Kidney (tissue), 13 donors: ENCODE measurements at regions not wholly inside any gene's neighbourhood (a gene's known extent, or its start where the extent isn't known, plus 50 kb on each side); places are given as distances from the start of the nearest gene placed in this dataset.

Source experiments
- DNase-seq, 5 donors: peaks; one replicate each; pipeline ENCODE4 v3.0.0-alpha.2; 2013 to 2020
- FAIRE-seq: peaks from 2 replicates; lab custom pipeline; 2012; peaks lifted over from hg19 to GRCh38; lab: Jason Lieb, UNC
- H3K27ac ChIP-seq, 2 donors: one replicate each; pipeline ENCODE4 v1.7.0; 2013; ENCODE audit warnings: low read depth in 2 of 2, low read length in 2 of 2, inconsistent platforms in 1 of 2
- H3K27me3 ChIP-seq: one replicate; pipeline ENCODE4 v1.7.1; 2013; ENCODE audit warnings: low read length, inconsistent platforms; ENCODE audit not compliant: control insufficient read depth, insufficient read depth
- H3K36me3 ChIP-seq, 3 donors: one replicate each; pipeline versions ENCODE4 v1.7.0 to v1.7.1; 2013; ENCODE audit warnings: low read length in 3 of 3, control low read depth in 1 of 3, inconsistent platforms in 1 of 3; ENCODE audit not compliant: insufficient read depth in 3 of 3, control insufficient read depth in 2 of 3
- H3K4me1 ChIP-seq, 3 donors: one replicate each; pipeline versions ENCODE4 v1.7.0 to v1.7.1; 2013; ENCODE audit warnings: low read length in 3 of 3, inconsistent platforms in 1 of 3, low read depth in 1 of 3; ENCODE audit not compliant: control insufficient read depth in 2 of 3, insufficient read depth in 2 of 3
- H3K4me3 ChIP-seq, 3 donors: one replicate each; pipeline versions ENCODE4 v1.7.0 to v1.8.1; 2013; ENCODE audit warnings: low read length in 3 of 3, control low read depth in 1 of 3, inconsistent platforms in 1 of 3
- H3K9ac ChIP-seq, 3 donors: one replicate each; pipeline versions ENCODE4 v1.7.0 to v1.7.1; 2013; ENCODE audit warnings: low read length in 3 of 3, control low read depth in 1 of 3, inconsistent platforms in 1 of 3
- H3K9me3 ChIP-seq, 3 donors: one replicate each; pipeline versions ENCODE4 v1.7.0 to v1.7.1; 2013; ENCODE audit warnings: low read length in 3 of 3, control low read depth in 1 of 3, inconsistent platforms in 1 of 3; ENCODE audit not compliant: control insufficient read depth in 2 of 3, insufficient read depth in 1 of 3
- CTCF ChIP-seq: IDR thresholded peaks from 3 replicates; pipeline ENCODE4 v1.5.1; 2012; ENCODE audit warnings: mild to moderate bottlenecking, moderate library complexity, borderline replicate concordance; ENCODE audit not compliant: insufficient read depth; ENCODE audit errors: extremely low read depth
- intact Hi-C: fragments of 100-400 bp; cut with DNase I; formaldehyde crosslinking; loops from one replicate; pipeline ENCODE4 v1.11.1; 2022
- donor health status: control.
- donor health status: control.
- donor health status: control.
- donor health status: control.
- donor health status: control.
- donor health status: DM: yes; HTN: yes; CAD: no.
- donor health status: Normal renal cell carcinoma (clear cell type).

- DNase-seq, result no peak
- no peaks in the 10 kb centered on the region for H3K27me3 ChIP-seq
- no peaks in the 10 kb centered on the region for H3K4me1 ChIP-seq
- TF ChIP-seq CTCF, result no peak
- no peak for FAIRE-seq
- no peak overlapping the region for H3K4me3 ChIP-seq
- no peaks in the 10 kb centered on the region for H3K36me3 ChIP-seq
- H3K27ac ChIP-seq, result no peak overlapping the region
- H3K9me3 ChIP-seq, result no peaks in the 10 kb centered on the region
- intact Hi-C loops, result no loop called here
- H3K9ac ChIP-seq, result no peak overlapping the region
Measured at GRCh38 chr2:2703172-2703571, 372.1 kb upstream of the MYT1L start.

- H3K4me3 ChIP-seq, result no peak overlapping the region
- intact Hi-C loops, result no loop called here
- H3K4me1 ChIP-seq, result no peaks in the 10 kb centered on the region
- no peaks in the 10 kb centered on the region for H3K27me3 ChIP-seq
- no peak overlapping the region for H3K27ac ChIP-seq
- H3K9ac ChIP-seq, result no peak overlapping the region
- DNase-seq, result no peak
- no peak for TF ChIP-seq CTCF
- no peaks in the 10 kb centered on the region for H3K9me3 ChIP-seq
- no peak for FAIRE-seq
- H3K36me3 ChIP-seq, result no peaks in the 10 kb centered on the region
Measured at GRCh38 chr2:2702385-2702784, 371.3 kb upstream of the MYT1L start.

GRCh38 chr2:2701813-2702212 lies 370.7 kb upstream of the MYT1L start:
- Histone ChIP-seq H3K27ac (no peak overlapping the region), H3K4me1 (no peaks in the 10 kb centered on the region)
- no peak for FAIRE-seq

More at GRCh38 chr2:2701813-2702212, 370.7 kb upstream of the MYT1L start:
- intact Hi-C loops, result no loop called here
- no peak overlapping the region for H3K4me3 ChIP-seq
- no peak overlapping the region for H3K9ac ChIP-seq
- H3K9me3 ChIP-seq, result no peaks in the 10 kb centered on the region
- TF ChIP-seq CTCF, result no peak
- no peaks in the 10 kb centered on the region for H3K27me3 ChIP-seq
- no peaks in the 10 kb centered on the region for H3K36me3 ChIP-seq
- DNase-seq, result no peak
